Cardiac fibroblast (primary cell): ENCODE measurements at regions not wholly inside any gene's neighbourhood (a gene's known extent, or its start where the extent isn't known, plus 50 kb on each side); places are given as distances from the start of the nearest gene placed in this dataset.

Source experiments
- DNase-seq, 2 donors: peaks; one replicate each; pipeline versions ENCODE4 v3.0.0 to v3.0.0-alpha.2; 2010; ENCODE audit warnings: low read depth in 2 of 2
- H3K4me3 ChIP-seq, 2 donors: replicated peaks in 1 of 2; 1 replicate in 1 of 2; 2 replicates in 1 of 2; pipeline ENCODE4 v1.5.1; 2011; ENCODE audit warnings: low read depth in 2 of 2, low read length in 2 of 2, mild to moderate bottlenecking in 2 of 2, moderate library complexity in 1 of 2
- CTCF ChIP-seq: IDR thresholded peaks from one replicate; pipeline ENCODE4 v1.5.1; 2011; ENCODE audit warnings: low read depth, mild to moderate bottlenecking, low read length, inconsistent platforms

- no peak for TF ChIP-seq CTCF
- no peak overlapping the region for H3K4me3 ChIP-seq
- peak in 1 of 2 donors; percentile 42 for DNase-seq
Observed at GRCh38 chr18:67216846-67217245, 299.7 kb downstream of the DSEL start.

GRCh38 chr18:67215686-67216085 is 300.8 kb downstream of the DSEL start:
- no peak for DNase-seq
- no peak for TF ChIP-seq CTCF
- no peak overlapping the region for H3K4me3 ChIP-seq

GRCh38 chr18:67211646-67212045 is 304.9 kb downstream of the DSEL start:
- DNase-seq = peak in 1 of 2 donors; percentile 27

GRCh38 chr18:67200665-67201064 is 315.9 kb downstream of the DSEL start:
- no peak overlapping the region for H3K4me3 ChIP-seq
- no peak for TF ChIP-seq CTCF
- no peak for DNase-seq

More at GRCh38 chr18:67211646-67212045, 304.9 kb downstream of the DSEL start:
- TF ChIP-seq CTCF = no peak
- no peak overlapping the region for H3K4me3 ChIP-seq

- peak; percentile 78 to 84 for DNase-seq
- peak; percentile 52 for TF ChIP-seq CTCF
- no peak overlapping the region for H3K4me3 ChIP-seq
Observed at GRCh38 chr18:67199993-67200617, 316.4 kb downstream of the DSEL start.

- no peak for TF ChIP-seq CTCF
- no peak for DNase-seq
- no peak overlapping the region for H3K4me3 ChIP-seq
Observed at GRCh38 chr18:67194886-67195285, 321.6 kb downstream of the DSEL start.

- no peak for DNase-seq
- no peak overlapping the region for H3K4me3 ChIP-seq
- no peak for TF ChIP-seq CTCF
Observed at GRCh38 chr18:67192535-67192934, 324.0 kb downstream of the DSEL start.
